ENCODE measurements at regions not wholly inside any gene's neighbourhood (a gene's known extent, or its start where the extent isn't known, plus 50 kb on each side); places are given as distances from the start of the nearest gene placed in this dataset.

GRCh38 chr15:94177112-94177511 is 54.2 kb upstream of the MCTP2 start:
- DNase-seq (ENCODE audit: low read depth in 2 of 2): no peak

- DNase-seq (ENCODE audit: low read depth in 2 of 2): no peak
Observed at GRCh38 chr15:94175420-94175819, 55.9 kb upstream of the MCTP2 start.

- no peak for DNase-seq (ENCODE audit: low read depth in 2 of 2)
Observed at GRCh38 chr15:94174399-94174802, 57.0 kb upstream of the MCTP2 start.

DNA sequence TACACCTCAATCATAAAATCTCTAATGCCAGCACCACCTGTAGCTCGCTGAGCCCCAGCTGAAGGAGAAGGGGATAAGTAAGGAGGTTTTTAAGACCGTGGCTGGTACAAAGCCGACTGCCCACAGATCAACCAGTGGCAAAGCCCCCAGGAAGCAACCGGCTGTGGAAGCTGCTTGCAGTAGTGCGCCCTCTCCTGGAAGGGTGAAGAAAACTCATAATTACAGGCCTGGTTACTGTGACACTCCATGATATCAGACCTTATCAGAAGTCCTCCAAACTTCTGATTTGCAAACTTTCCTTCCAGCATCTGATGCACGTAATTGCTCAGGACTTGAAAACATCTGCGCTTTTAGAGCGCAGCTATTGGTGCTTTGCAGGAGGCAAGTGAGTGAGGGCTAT is 63.1 kb upstream of the MCTP2 start:
- DNase-seq (ENCODE audit: low read depth in 2 of 2): no peak

- no peak for DNase-seq (ENCODE audit: low read depth in 2 of 2)
Observed at GRCh38 chr15:94164971-94165370, 66.4 kb upstream of the MCTP2 start.

GRCh38 chr15:94164202-94164807 is 67.1 kb upstream of the MCTP2 start:
- DNase-seq (ENCODE audit: low read depth in 2 of 2): peak; percentile 30 to 41

DNA sequence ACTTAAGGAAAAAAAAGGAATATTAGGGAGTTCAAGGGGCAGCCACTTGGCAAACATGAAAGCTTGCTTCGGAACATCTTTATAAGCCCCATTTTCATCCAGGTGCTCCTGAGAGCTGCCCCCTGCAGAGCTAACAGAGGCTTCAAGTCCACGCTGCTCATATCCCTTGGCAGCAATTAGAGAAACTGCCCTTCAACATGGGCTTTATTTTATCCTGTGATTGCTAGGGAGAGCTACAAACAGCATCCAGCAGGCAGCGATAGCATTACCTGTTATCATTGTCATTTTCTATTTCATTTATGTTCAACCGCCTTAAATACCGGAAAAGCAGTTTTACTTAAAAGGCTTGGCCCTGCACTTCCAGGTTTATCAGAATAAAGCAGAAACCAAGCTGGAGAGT is 68.4 kb upstream of the MCTP2 start:
- DNase-seq (ENCODE audit: low read depth in 2 of 2): no peak

- no peak for DNase-seq (ENCODE audit: low read depth in 2 of 2)
Observed at GRCh38 chr15:94154255-94154654, 77.1 kb upstream of the MCTP2 start.

DNA sequence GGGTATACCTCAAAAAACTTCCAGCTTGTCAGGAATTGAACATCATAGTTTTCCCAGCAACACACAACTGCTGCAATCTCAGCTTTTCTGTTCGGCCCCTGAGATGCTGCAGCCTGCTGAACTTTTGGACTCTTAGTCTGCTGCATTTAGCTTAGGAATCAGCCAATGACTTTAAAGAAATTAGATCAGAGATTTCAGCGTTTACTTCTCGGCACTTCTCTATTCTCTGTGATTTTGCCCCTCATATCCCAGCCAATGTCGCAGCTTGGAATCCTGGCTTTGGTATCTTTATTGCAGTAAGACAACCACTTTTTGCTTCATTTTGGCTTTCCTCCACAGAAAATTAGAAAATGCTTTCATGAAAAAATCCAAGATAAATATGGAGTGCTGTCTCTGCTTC is 86.3 kb upstream of the MCTP2 start:
- no peak for DNase-seq (ENCODE audit: low read depth in 2 of 2)

DNA sequence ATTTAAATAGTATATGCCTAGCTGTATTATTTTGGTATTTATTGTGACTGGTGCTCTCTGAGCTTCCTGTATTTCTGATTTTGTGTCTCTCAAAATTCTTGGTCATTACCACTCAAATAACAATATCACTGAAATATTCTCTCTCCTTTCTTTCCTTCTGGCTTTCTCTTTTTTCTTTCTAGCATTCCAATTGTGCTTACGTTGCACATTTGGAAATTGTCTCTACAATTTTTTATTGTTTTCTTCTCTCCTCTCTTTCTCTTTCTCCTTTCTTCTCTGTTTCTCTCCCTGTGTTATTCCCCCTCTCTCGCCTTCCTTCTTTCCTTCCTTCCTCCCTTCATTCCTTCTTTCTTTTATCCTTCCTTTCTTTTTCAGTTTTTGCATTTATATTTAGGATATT is 89.6 kb upstream of the MCTP2 start:
- no peak for DNase-seq (ENCODE audit: low read depth in 2 of 2)

- no peak for DNase-seq (ENCODE audit: low read depth in 2 of 2)
Observed at GRCh38 chr15:94135486-94136147, 95.7 kb upstream of the MCTP2 start.

GRCh38 chr15:94131875-94132274 is 99.5 kb upstream of the MCTP2 start:
- no peak for DNase-seq (ENCODE audit: low read depth in 2 of 2)

DNA sequence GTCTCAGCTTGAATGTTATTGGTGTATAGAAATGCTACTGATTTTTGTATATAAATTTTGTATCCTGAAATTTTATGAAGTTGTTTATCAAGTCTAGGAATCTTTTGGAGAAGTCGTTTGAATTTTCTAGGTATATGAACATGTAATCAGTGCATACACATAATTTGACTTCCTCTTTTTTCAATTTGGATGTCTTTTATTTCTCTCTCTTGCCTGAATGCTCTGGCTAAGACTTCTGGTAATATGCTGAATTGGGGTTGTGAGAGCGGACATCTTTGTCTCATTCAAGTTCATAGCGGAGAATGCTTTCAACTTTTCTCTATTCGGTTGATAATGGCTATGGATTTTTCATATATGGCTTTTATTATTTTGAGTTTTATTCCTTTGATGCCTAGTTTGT is 100.9 kb upstream of the MCTP2 start:
- no peak for DNase-seq (ENCODE audit: low read depth in 2 of 2)

DNA sequence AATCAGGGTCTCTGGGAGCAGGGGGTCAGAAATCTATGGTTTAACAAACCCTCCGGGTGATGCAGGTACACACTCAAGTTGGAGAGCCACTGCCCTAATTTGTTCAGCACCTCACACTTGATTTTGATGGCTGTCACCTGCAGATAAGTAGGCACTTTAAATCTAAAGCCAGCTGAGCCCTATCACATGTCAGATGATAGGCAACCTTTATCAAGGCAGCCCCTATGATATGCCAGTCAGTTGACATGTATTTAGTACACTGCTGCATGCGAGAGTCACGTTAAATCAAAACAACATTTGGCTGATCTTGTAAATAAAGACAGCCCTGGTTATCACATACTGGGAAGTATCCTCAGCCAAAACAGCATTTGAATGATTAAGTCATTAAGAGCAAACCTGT is 104.4 kb upstream of the MCTP2 start:
- no peak for DNase-seq (ENCODE audit: low read depth in 2 of 2)

DNA sequence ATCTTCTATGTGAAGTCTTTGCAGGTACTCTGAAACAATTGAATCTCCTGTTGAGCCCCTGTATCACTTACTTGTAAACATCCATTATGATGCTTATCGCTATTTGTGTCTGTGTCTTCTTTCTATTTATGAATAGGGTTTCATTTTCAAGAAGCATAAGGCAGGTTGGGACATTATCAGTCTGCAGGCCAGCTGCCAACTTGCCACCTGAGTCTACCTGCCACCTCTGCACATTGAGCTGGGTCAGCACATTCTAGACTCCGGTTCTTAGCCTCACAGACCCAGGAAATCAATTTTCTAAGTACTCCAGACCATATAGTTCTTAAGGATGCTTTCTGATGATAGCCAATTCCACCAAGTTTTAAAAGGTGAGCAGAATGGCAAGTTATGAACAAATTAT is 105.7 kb upstream of the MCTP2 start:
- no peak for DNase-seq (ENCODE audit: low read depth in 2 of 2)

- no peak for DNase-seq (ENCODE audit: low read depth in 2 of 2)
Observed at GRCh38 chr15:94125156-94125555, 106.2 kb upstream of the MCTP2 start.

DNA sequence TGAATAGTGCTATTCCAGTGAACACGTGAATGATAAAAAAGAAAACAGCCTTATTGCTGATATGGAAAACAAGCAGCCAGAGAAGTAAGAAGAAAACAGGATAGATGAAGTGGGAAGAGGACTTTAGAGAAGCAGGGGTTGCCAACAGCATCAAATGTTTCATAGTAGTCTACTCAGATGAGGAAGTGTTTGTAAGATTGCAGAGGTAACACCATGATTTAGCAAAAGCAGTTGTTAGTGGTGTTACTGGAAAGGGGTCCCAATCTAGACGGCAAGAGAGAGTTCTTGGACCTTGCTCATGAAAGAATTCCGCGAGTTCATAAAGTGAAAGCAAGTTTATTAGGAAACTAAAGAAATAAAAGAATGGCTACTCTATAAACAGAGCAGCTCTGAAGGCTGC is 108.8 kb upstream of the MCTP2 start:
- no peak for DNase-seq (ENCODE audit: low read depth in 2 of 2)

DNA sequence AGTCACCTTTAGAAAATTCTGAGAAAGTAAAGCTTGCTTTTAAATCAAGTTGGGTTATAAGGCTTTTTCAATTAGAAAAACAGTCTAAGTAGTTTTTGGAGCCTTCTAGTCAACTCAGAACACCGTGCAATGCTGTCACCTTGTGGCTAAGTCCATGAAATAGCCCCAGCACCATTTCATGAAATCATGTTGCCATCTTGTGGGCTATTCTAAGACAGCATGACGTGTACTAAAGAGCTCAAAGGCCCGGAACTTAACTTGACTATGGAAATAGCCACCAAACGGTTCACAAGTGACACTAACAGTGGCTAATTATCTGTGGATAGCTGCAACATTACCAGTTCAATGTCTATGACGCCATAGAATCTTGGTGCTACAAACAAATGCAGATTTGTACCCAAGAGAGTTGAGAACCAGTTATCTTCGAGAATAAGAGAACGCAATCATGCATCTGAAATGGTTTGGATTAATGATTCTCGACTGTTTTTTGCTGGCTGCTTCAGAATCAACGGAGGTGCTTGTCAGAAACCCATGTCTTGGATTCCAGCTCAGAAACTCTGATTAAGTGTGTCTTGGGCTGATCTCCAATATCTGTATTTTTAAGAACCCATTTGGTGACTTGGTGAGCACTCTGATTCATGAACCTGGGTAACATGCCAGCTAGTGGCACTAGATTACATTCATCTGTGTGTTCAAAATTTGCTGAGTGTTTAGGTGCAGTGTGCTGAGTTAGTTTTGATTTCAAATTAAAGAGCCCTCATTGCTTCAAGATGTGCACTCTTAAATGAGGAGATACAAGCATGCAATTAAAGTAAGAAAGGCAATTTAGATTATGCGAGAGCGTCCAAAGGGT is 111.2 kb upstream of the MCTP2 start:
- no peak for DNase-seq (ENCODE audit: low read depth in 2 of 2)

- no peak for DNase-seq (ENCODE audit: low read depth in 2 of 2)
Observed at GRCh38 chr15:94119298-94119811, 112.0 kb upstream of the MCTP2 start.

- no peak for DNase-seq (ENCODE audit: low read depth in 2 of 2)
Observed at GRCh38 chr15:94110476-94111130, 120.8 kb upstream of the MCTP2 start.

DNA sequence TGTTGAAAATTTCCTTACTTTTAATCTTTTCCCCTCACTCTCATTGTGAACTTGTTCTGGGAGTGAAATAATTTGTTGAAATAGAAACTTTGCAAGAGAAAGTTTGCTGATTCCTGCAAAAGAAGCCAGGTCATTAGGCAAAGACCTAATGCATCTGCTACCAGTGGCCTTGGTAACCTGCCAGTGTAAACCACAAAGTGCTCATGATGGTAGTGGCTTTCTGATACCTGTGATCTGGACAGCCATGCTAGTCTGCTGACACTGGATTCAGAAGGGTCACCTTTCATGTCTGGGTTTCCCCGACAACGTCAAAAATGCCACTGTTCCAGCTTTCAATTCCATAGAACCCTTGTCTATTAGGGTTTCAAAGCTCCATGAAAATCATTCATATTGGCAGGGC is 123.7 kb upstream of the MCTP2 start:
- DNase-seq (ENCODE audit: low read depth in 2 of 2): no peak

DNA sequence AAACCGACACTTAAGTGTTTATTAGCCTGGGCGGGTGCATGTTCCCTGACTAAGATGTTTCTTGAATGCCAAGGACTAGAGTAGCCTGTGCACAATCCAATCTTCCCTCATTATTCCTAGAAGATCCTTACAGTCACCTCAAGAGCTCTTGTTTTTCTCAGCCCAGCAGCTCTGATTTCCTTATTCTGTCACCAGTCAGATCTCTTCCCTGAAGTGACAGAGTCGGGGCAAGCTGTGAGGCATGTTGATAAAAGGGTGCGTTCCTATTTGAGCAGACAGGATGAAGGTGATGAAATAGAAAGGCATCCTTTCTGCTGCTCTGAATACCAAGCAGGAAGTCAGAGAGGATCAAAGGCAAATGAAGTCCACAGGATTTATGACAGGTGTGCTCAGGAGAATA is 125.6 kb upstream of the MCTP2 start:
- no peak for DNase-seq (ENCODE audit: low read depth in 2 of 2)
